Mucosa of stomach (tissue), 1 donor: ENCODE measurements at regions not wholly inside any gene's neighbourhood (a gene's known extent, or its start where the extent isn't known, plus 50 kb on each side); places are given as distances from the start of the nearest gene placed in this dataset.

ENCODE experiments used
- H3K27me3 ChIP-seq: one replicate; pipeline ENCODE4 v1.7.0; 2013; ENCODE audit warnings: mild to moderate bottlenecking, low read length; ENCODE audit not compliant: control insufficient read depth, insufficient read depth
- H3K36me3 ChIP-seq: one replicate; pipeline ENCODE4 v1.7.0; 2013; ENCODE audit warnings: low read length; ENCODE audit not compliant: control insufficient read depth, insufficient read depth
- H3K4me1 ChIP-seq: one replicate; pipeline ENCODE4 v1.7.0; 2013; ENCODE audit warnings: mild to moderate bottlenecking, low read length; ENCODE audit not compliant: control insufficient read depth, insufficient read depth
- H3K4me3 ChIP-seq: one replicate; pipeline ENCODE4 v1.7.0; 2013; ENCODE audit warnings: low read length
- H3K9ac ChIP-seq: one replicate; pipeline ENCODE4 v1.7.0; 2013; ENCODE audit warnings: mild to moderate bottlenecking, low read length, moderate library complexity
- H3K9me3 ChIP-seq: one replicate; pipeline ENCODE4 v1.7.0; 2013; ENCODE audit warnings: mild to moderate bottlenecking, low read length, moderate library complexity; ENCODE audit not compliant: control insufficient read depth
- donor health status: Pancreatic carcinoma.

DNA sequence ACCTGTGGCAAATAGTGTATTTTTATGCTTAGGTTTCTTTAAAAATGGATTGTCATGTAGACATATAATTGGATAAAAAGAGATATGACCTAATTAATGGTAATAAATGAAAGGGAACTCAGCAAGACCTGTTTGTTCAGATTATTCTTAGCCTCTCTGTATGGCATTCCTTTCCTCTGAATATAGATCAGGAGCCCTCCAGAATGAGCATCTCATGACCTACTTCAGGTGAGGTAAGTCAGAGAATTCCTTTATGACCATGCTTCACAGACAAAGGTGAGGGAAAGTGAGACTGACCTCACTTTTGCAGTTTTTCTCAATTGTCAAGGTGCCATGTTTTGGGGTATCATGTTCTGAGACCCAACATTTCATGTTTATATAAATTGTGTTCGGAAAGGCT, 1744.3 kb upstream of the PIK3C3 start:
- Histone ChIP-seq H3K36me3 (no peaks in the 10 kb centered on the region), H3K9me3 (no peaks in the 10 kb centered on the region), H3K27me3 (no peaks in the 10 kb centered on the region), H3K9ac (no peak overlapping the region), H3K4me3 (no peak overlapping the region), H3K4me1 (no peaks in the 10 kb centered on the region)

DNA sequence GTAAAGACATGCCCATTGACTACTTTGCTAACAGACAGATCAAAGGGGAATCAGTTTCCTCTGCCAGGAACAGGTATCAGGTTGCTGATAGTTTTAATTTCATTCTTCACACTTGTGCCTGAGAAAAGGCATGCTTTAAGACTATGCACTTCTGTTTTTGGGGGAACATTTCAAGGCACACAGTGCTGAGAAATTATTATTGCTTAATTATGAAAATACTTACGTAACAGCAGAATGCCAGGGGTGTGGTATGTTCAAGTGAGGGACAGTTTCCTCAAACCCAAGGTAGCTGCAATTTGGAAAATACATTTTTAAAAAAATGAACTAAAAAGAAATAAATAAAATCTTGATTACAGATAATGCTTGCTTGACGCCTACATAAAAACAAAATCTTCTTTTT, 1746.1 kb upstream of the PIK3C3 start:
- H3K9me3 ChIP-seq, result no peaks in the 10 kb centered on the region
- no peak overlapping the region for H3K4me3 ChIP-seq
- no peaks in the 10 kb centered on the region for H3K4me1 ChIP-seq
- no peaks in the 10 kb centered on the region for H3K27me3 ChIP-seq
- H3K36me3 ChIP-seq, result no peaks in the 10 kb centered on the region
- H3K9ac ChIP-seq, result no peak overlapping the region

DNA sequence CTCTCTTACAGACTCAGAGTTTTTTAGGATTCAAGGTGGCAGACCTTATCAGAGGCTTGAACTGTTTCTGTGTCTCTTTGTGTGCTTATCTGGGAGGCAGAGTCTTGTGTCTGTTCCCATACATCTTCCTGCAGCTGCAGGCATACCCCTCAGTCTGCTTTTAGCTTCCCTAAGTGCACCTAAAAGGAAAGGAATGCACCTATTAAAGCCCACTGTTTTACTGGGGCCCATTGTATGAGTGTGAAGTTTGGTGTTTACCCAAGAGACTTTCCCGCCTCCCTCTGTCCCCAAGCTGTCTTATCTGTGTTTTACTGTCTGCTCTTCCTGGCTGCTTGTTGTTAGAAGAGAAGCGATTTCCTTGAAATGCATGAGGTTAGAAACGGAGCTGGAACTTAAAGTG, 1757.3 kb upstream of the PIK3C3 start:
- Histone ChIP-seq H3K27me3 (no peaks in the 10 kb centered on the region), H3K4me1 (no peaks in the 10 kb centered on the region)

DNA sequence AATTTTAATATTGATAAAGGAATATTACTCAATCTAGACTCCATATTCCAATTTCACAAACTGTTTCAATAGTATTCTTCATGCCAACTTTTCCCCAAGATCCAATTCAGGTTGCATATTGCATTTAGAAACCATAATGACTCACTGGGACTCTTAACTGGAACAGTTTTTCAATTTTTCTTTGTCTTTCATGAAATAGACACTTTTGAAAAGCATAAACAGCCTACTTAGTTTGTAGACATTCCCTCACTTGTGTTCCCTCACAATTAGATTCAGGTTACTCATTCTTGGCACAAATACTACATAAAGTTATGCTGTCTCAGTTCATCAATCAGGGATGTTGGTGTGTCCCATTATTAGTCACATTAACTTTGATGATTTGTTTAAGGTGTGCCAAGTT, 1768.4 kb upstream of the PIK3C3 start:
- Histone ChIP-seq H3K9ac (no peak overlapping the region), H3K9me3 (no peaks in the 10 kb centered on the region), H3K4me1 (no peaks in the 10 kb centered on the region), H3K36me3 (no peaks in the 10 kb centered on the region), H3K27me3 (no peaks in the 10 kb centered on the region), H3K4me3 (no peak overlapping the region)

More for the DNA sequence above, 1757.3 kb upstream of the PIK3C3 start:
- Histone ChIP-seq H3K36me3 (no peaks in the 10 kb centered on the region), H3K9me3 (no peaks in the 10 kb centered on the region), H3K4me3 (no peak overlapping the region), H3K9ac (no peak overlapping the region)

DNA sequence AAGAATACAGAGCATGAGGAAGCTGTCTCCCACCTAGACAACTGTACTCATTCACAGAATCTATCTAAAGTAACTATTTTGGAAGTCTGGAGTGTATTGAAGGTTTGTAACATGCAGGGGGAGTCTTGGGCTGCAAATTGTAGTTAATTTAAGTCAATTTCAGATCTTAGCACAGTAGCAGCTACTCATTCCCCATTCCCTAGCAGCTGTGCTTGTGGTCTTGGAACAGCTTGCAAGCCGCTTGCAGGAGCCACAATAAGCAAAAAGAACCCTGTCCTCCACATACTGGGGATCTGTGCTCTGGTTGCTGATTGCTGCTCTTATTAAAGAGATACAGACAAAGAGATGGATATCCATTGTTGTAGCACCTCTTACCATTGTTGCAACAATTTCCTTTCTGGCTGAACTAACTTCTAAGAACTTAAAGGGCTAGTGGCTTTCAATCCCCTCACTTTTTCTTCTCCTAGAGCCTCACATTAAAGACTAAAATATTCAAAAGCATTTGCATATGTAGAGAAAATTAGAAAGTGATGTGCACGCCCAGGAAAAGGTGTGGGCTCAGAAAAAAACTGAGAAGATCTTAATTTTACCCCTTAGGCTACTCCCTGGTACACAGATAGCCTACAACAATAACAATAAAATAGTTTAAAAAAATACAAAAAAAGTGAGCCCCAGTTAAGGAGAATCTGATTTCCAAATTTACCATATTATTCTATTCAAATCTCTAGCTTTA, 1775.1 kb upstream of the PIK3C3 start:
- H3K9ac ChIP-seq, result no peak overlapping the region
- no peaks in the 10 kb centered on the region for H3K36me3 ChIP-seq

DNA sequence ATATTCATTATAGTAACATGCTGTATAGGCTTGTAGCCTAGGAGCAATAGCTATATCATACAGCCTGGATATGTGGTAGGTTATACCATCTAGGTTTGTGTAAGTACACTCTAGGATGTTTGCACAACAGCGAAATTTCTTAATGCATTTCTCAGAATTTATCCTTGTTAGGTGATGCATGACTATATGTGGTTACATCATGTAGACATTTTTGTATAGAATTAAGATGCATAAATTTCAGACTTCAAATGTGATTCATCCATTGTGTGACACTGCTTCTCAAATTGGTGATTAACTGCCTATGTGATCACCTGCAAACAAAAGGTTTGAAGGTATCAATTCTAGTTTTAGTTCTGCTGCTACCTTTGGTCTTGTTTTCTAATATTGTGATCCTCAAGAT, 1787.0 kb upstream of the PIK3C3 start:
- Histone ChIP-seq H3K9ac (no peak overlapping the region), H3K9me3 (no peaks in the 10 kb centered on the region), H3K36me3 (no peaks in the 10 kb centered on the region), H3K4me3 (no peak overlapping the region), H3K27me3 (no peaks in the 10 kb centered on the region), H3K4me1 (no peaks in the 10 kb centered on the region)

More for the DNA sequence above, 1775.1 kb upstream of the PIK3C3 start:
- no peaks in the 10 kb centered on the region for H3K9me3 ChIP-seq
- no peak overlapping the region for H3K4me3 ChIP-seq
- H3K27me3 ChIP-seq, result no peaks in the 10 kb centered on the region
- H3K4me1 ChIP-seq, result no peaks in the 10 kb centered on the region

DNA sequence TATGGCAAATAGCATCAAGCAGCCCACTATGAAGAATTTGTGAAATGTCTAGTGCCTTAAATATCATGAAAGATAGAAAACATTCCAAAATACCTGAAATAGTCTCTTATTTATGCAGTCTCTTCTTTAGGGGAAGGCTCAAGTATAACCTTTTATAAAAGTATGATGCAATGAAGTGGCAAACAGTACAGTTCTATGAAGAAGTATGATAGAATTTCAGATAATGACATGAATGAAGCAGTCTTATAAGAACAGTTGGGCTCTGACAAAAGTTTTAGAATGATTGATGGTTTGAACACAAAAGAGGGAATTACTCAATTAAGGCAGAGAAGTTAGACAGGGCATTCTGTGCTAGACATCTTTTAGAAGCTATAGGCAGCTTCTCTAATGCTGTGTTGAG, 1791.8 kb upstream of the PIK3C3 start:
- H3K9ac ChIP-seq, result no peak overlapping the region
- H3K4me1 ChIP-seq, result no peaks in the 10 kb centered on the region
- H3K9me3 ChIP-seq, result no peaks in the 10 kb centered on the region
- no peaks in the 10 kb centered on the region for H3K36me3 ChIP-seq
- no peaks in the 10 kb centered on the region for H3K27me3 ChIP-seq
- H3K4me3 ChIP-seq, result no peak overlapping the region

DNA sequence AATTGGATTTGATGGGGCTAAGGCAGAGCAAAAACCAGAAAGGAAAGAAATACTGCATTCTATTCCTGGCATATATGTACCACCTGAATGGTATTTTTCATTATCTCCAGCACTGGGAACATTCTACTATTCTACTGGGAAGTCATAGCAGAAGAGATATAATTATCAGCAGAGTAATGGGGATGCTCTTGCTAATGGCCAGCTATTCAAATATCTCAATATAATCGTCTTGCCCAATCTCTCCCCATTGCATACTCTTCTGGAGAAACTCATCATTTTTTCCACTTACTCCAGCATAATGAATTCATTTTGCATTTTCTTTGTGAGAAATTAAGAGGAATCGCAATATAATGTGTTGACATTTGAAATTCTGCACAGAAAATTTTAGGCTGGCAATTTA, 1794.7 kb upstream of the PIK3C3 start:
- no peaks in the 10 kb centered on the region for H3K36me3 ChIP-seq
- H3K27me3 ChIP-seq, result no peaks in the 10 kb centered on the region
- no peaks in the 10 kb centered on the region for H3K4me1 ChIP-seq
- H3K4me3 ChIP-seq, result no peak overlapping the region
- H3K9ac ChIP-seq, result no peak overlapping the region
- no peaks in the 10 kb centered on the region for H3K9me3 ChIP-seq

DNA sequence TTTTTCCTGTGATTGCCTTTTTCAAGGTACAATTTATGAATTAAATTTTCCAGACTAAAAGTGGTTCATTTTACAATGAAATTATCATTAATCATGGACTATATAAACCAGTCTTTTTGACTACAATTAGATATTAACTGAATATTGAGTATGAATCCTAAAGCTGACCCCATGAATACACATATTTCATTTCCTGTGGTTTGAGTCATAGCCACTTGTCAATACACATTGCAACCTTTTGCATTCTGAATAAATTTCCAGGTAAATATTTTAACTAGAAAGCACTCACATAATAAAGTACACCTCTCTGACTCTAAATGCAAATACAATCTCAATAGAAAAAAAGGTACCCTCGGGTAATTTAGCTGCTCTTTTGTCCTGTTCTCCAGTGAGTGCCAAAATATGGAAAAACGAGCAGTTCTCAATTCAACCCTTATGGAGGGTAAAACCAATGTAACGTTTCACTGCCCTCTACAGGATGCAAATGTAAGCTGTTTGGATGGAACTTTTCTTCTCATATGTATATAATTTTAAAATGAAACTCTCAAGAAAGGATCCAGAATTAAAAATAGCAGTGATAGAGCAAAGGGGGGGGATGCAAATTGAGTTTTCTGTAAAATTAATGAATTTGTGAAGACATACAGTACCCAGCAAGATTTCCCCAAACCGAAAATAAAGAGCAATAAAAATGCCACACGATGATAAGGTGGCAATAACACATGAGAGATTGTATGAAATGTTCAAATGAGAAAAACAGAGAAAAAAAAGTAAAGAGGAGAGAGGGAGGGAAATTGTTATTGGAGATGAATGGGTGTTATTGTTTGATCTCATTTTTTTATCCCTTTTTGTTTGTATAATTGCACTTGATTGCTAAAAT, 1795.7 kb upstream of the PIK3C3 start:
- H3K27me3 ChIP-seq, result no peaks in the 10 kb centered on the region
- no peaks in the 10 kb centered on the region for H3K36me3 ChIP-seq
- H3K4me1 ChIP-seq, result no peaks in the 10 kb centered on the region
- no peak overlapping the region for H3K9ac ChIP-seq
- no peak overlapping the region for H3K4me3 ChIP-seq
- no peaks in the 10 kb centered on the region for H3K9me3 ChIP-seq

DNA sequence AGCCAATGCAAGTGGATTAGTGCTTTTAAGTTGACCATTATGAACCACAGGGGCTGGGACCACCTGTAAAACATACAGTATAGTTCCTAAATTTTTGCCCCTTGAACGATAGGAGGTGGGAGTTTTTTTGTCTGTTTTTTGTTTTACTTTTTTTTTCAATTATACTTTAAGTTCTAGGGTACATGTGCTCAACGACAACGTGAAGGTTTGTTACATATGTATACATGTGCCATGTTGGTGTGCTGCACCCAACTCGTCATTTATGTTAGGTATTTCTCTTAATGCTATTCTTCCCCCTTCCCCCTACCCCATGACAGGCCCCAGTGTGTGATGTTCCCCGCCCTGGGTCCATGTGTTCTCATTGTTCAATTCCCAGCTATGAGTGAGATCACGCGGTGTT, 1797.9 kb upstream of the PIK3C3 start:
- Histone ChIP-seq H3K9ac (no peak overlapping the region), H3K9me3 (no peaks in the 10 kb centered on the region), H3K36me3 (no peaks in the 10 kb centered on the region), H3K4me3 (no peak overlapping the region), H3K4me1 (no peaks in the 10 kb centered on the region), H3K27me3 (no peaks in the 10 kb centered on the region)

DNA sequence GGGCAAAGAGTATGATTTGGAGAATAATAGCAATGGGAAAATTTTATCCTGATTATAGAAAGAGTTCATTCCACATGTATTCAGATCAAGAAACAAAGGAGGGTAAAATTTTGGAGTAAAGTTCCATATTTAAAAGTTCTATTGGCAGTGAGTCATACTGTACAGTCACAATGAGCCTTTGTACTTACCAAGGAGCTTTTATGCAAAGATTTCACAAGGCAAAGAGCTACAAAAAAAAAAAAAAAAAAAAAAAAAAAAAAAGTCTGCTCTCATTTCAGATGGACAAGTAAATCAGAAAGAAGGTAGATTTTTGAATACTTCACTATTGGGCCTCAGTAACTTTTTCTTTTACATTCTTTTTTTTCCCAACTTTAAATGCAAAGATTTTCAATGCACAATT, 1802.2 kb upstream of the PIK3C3 start:
- no peaks in the 10 kb centered on the region for H3K36me3 ChIP-seq
- H3K4me3 ChIP-seq, result no peak overlapping the region
- H3K9ac ChIP-seq, result no peak overlapping the region
- H3K9me3 ChIP-seq, result no peaks in the 10 kb centered on the region
- no peaks in the 10 kb centered on the region for H3K4me1 ChIP-seq
- H3K27me3 ChIP-seq, result no peaks in the 10 kb centered on the region

DNA sequence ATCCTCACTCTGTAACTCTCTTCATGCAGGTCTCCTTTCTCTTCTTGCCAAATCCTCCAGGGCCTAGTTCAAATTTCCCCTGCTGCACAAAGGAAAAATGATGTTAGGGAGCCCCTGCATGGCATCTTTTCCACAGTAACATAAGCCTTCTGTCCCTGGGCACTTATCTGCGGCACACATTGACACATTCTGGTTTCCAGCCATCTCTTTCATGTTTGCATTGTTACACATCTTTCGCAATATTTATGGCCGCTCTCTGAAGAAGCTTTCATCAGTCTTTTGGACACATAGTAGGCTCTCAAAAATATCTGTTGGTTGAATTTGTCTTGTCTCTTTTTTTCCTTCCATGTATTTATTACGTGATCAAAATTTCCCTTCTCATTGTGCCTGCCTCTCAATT, 1806.1 kb upstream of the PIK3C3 start:
- Histone ChIP-seq H3K4me3 (no peak overlapping the region), H3K9ac (no peak overlapping the region), H3K9me3 (no peaks in the 10 kb centered on the region), H3K27me3 (no peaks in the 10 kb centered on the region), H3K36me3 (no peaks in the 10 kb centered on the region), H3K4me1 (no peaks in the 10 kb centered on the region)
